NOMO-1 (cell line): ENCODE measurements at regions not wholly inside any gene's neighbourhood (a gene's known extent, or its start where the extent isn't known, plus 50 kb on each side); places are given as distances from the start of the nearest gene placed in this dataset.
"Not testable (repeated sequence)": the region's sequence is repeated elsewhere in the genome, so short reads cannot be mapped to it uniquely, and the experiment has no call there.

ENCODE experiments used
- DNase-seq, 2 experiments: peaks; one replicate each; lab custom pipeline; 2025; ENCODE audit not compliant: unreplicated experiment in 2 of 2; lab: John Stamatoyannopoulos, UW

- no peak for DNase-seq
Measured at GRCh38 chr3:3346556-3346955, 167.1 kb upstream of the CRBN start.

- no peak for DNase-seq
Measured at GRCh38 chr3:3342141-3342540, 162.7 kb upstream of the CRBN start.

GRCh38 chr3:3340965-3341895 is 161.7 kb upstream of the CRBN start:
- DNase-seq: no peak

- no peak for DNase-seq
Measured at GRCh38 chr3:3340526-3340925, 161.0 kb upstream of the CRBN start.

GRCh38 chr3:3335903-3336302 is 156.4 kb upstream of the CRBN start:
- no peak for DNase-seq

GRCh38 chr3:3334491-3334890 is 155.0 kb upstream of the CRBN start:
- no peak for DNase-seq

- DNase-seq: no peak
Measured at GRCh38 chr3:3333571-3333970, 154.1 kb upstream of the CRBN start.

- no peak for DNase-seq
Measured at GRCh38 chr3:3316521-3316920, 137.0 kb upstream of the CRBN start.

GRCh38 chr3:3315846-3316245 is 136.4 kb upstream of the CRBN start:
- no peak for DNase-seq

GRCh38 chr3:3309887-3310286 is 130.4 kb upstream of the CRBN start:
- DNase-seq: no peak

GRCh38 chr3:3308809-3309208 is 129.3 kb upstream of the CRBN start:
- no peak for DNase-seq

- no peak for DNase-seq
Measured at GRCh38 chr3:3307491-3307890, 128.0 kb upstream of the CRBN start.

GRCh38 chr3:3305841-3306240 is 126.3 kb upstream of the CRBN start:
- no peak for DNase-seq

GRCh38 chr3:3305084-3305483 is 125.6 kb upstream of the CRBN start:
- DNase-seq: no peak

- no peak for DNase-seq
Measured at GRCh38 chr3:3303636-3304035, 124.1 kb upstream of the CRBN start.

GRCh38 chr3:3302964-3303363 is 123.5 kb upstream of the CRBN start:
- no peak for DNase-seq

GRCh38 chr3:3301476-3301875 is 122.0 kb upstream of the CRBN start:
- no peak for DNase-seq

- no peak for DNase-seq
Measured at GRCh38 chr3:3296979-3297381, 117.5 kb upstream of the CRBN start.

GRCh38 chr3:3295586-3295985 is 116.1 kb upstream of the CRBN start:
- DNase-seq: no peak

- DNase-seq: not testable (repeated sequence)
Measured at GRCh38 chr3:3291756-3292283, 112.3 kb upstream of the CRBN start.

- DNase-seq: no peak
Measured at GRCh38 chr3:3288255-3288654, 108.8 kb upstream of the CRBN start.

GRCh38 chr3:3286014-3286413 is 106.5 kb upstream of the CRBN start:
- DNase-seq: no peak
